GM12874 (cell line): ENCODE measurements at regions not wholly inside any gene's neighbourhood (a gene's known extent, or its start where the extent isn't known, plus 50 kb on each side); places are given as distances from the start of the nearest gene placed in this dataset.

Source experiments
- TF ChIP-seq, protein P1 (sequence below): IDR thresholded peaks from 2 replicates; pipeline ENCODE4 v1.5.1; 2011; ENCODE audit warnings: low read depth, mild to moderate bottlenecking, control low read depth, low read length, moderate library complexity; ENCODE audit not compliant: insufficient read depth

DNA sequence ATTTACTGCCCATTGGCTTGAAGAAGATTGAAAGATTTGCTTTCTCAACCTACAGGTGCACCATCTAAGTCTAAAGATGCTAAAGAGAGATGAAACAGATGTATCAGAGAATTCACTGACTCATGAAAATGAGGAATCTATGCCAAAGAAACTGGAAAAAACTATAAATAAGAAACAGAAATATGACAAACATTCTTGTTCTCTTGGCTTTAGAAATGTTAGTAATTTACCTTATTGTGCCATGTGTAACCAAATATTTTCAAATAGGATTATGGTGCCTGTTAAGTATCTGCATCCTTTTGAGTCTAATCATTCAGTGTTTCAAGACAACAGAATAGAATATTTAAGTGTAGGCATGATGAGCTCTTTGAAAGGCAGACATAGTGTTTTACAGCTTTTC is 271.5 kb downstream of the MEX3B start:
- TF ChIP-seq, protein P1, sequence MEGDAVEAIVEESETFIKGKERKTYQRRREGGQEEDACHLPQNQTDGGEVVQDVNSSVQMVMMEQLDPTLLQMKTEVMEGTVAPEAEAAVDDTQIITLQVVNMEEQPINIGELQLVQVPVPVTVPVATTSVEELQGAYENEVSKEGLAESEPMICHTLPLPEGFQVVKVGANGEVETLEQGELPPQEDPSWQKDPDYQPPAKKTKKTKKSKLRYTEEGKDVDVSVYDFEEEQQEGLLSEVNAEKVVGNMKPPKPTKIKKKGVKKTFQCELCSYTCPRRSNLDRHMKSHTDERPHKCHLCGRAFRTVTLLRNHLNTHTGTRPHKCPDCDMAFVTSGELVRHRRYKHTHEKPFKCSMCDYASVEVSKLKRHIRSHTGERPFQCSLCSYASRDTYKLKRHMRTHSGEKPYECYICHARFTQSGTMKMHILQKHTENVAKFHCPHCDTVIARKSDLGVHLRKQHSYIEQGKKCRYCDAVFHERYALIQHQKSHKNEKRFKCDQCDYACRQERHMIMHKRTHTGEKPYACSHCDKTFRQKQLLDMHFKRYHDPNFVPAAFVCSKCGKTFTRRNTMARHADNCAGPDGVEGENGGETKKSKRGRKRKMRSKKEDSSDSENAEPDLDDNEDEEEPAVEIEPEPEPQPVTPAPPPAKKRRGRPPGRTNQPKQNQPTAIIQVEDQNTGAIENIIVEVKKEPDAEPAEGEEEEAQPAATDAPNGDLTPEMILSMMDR = no peak

DNA sequence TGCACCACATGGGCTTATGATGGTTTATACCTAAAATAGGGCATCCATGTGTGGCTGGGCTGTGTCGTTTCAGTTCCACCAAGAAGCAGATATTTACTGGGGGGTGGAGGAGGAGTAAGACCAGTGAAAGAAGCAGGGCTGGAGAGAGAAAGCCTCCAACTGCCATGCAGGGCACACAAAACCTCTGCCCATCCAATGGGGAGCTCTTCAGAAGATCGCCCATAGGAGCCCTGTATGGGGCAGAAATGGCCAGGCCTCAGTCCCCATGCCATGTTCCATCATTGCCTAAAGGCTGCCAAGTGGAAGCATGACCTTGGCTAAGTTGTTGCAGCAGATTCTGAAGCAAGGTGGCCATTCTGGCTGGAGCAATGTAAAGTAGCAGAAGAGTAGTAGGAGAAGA is 277.0 kb downstream of the MEX3B start:
- TF ChIP-seq, protein P1 = no peak

DNA sequence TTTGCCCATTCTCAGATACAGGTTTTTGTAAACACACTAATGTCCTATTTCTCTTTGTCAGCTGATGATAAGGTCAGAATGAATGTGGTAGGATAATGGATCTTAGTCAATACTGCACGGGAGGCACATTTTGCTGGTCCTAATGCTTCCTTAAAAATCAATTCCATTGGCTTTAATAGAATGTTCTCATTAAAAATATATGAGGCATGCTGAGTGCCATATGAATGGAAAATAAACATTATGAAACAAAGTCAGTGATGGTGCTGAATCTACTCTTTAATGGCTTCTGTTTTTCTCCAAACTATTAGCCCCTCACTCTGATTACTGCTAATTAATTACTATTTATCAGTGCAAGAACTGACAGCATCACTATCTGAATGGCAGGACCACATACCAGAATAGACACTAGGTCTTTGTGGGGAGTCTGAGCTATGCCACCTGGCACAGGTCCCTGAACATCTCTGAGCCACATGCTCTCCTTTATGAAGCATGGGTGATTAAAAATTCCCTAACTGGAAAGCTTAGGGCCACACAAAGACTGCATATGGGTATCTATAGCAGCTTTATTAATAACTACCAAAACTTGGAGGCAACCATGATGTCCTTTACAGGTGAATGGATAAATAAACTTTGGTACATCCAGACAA is 278.9 kb downstream of the MEX3B start:
- TF ChIP-seq, protein P1 = no peak

DNA sequence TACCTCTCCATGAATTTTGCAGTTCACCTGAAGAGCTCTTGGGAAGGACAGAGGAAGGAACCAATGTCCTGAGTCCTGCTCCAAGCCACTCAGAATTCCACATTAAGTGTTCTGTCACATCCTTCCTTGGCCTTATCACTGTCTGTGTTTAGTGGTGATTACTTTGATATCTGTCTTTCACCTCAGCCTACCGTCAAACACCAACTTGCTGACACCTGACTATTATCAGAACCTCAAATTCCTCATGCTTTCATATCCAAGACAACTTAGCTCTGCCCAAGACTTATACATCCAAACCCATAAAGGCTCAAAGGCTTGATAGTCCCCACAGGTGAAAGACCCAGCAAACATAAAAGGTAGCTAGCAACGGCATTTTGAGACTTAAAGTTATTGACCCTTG is 280.0 kb downstream of the MEX3B start:
- TF ChIP-seq, protein P1 = no peak

DNA sequence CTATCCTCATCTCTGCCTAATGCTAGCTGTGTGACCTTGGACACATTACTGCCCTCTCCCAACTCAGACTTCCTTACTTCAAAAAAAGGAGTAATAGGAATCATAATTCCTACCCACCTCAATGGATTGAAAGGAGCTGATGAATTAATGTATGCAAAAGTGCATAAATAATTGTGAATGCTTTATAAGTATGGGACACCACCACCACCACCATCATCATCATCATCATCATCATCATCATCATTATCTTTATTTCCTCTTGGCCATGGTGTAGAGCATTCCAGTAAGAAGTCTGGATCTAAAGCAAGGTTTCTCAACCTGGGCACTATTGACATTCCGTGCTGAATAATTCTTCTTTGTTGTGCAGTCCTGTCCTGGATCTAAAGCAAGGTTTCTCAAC is 282.5 kb downstream of the MEX3B start:
- TF ChIP-seq, protein P1 = no peak

DNA sequence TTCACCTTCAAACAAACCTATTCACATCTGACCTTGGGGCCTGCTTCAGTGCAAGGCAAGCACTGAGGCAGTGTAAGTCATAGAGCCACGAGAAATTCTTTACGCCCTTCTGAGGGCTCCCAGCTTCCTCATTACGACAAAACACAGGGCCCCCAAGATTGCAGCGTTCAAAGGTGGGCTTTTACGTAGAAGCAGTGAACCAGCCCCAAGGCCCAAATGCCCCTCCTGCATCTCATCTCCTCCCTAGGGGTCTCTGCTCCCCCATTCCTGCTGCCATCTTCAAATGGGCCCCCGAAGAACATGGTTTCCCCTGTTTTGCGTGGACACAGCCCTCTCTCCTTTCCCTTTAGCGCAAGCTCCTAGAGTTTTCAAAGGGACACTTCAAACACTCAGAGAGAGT is 285.1 kb downstream of the MEX3B start:
- TF ChIP-seq, protein P1 = no peak

DNA sequence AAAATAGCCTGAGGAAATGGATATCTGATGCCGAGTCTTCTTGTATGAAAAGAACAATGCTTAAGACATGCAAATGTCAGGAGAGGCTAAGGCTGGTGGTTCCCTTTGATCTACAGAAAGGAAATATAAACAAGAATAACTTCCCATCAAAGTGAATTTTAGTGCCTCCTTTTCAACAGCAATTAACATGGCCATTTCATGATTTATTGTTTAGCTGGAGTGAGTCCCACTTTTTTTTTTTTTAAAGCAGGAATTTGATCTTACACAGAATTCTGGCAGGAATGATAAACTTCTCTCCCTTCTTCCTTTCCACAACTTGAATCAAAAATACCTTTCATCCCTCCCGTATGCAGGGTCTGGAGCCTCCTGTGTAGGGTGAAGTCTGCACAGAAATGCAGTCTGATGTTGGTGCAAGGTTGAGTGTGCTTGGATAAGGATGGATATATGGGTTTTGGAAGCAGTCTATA is 287.0 kb downstream of the MEX3B start:
- TF ChIP-seq, protein P1 = no peak

DNA sequence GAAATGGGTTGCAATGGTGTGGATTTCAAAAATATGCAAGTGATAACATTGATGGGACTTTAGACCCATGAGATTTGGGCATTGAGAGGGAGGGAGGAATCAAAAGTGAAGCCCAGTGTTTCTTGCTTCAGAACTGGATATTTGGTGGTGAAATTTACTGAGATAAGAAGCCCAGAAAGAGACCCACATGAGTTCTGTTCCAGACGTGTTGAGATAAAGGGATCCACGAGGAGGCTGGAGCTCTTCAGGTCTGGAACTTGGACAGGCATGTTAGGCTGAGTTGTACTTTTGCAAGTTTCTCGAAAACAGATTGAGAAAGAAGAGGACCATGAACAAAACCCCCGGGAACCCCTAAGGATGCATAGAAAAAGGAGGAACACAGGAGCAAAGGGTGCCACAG is 290.2 kb downstream of the MEX3B start:
- TF ChIP-seq, protein P1 = no peak
